DMS53 (cell line): ENCODE measurements at regions not wholly inside any gene's neighbourhood (a gene's known extent, or its start where the extent isn't known, plus 50 kb on each side); places are given as distances from the start of the nearest gene placed in this dataset.
A peak's percentile ranks its signal among the peaks of the same experiment; 100 is the strongest.
"Not testable (repeated sequence)": the region's sequence is repeated elsewhere in the genome, so short reads cannot be mapped to it uniquely, and the experiment has no call there.

Source experiments
- DNase-seq: peaks from one replicate; lab custom pipeline; 2025; lab: John Stamatoyannopoulos, UW

DNA sequence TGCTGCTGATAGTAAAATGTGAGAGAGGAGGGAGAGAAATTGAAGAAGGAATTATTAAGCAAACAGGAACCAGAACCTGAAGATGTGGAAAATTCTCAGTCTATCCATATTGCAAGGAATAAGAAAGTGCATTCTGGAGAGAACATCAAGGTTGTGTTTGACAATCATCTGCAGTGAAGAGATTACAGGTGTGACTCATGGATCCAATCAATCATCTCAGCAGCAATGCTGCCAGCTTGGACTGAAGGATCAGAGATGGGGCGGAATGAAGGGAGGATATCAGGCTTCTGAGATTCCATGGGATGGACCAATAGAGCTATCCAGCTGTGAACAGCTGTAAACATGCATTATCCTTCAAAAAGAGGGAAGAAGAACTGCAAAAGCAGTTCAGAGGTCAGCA, 247.3 kb downstream of the LPIN1 start:
- DNase-seq: no peak

DNA sequence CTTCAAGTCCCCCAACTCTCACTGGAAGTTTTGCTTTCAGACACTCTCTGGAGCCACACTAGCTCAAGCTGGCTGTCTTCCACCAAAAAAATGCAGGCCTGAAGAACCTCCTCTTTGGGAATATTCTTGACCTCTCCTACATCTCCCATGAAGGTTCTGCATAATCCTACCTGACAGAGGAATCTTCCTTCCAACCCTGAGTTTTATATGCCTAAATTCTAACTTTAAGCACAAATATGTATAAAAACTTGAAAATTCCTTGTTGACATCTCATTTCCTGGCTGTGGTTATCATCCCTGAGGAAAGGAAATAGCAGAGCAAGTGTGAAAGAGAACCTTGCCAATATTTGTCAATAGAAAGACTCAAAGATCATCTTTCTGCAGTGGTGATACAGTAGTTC, 249.0 kb downstream of the LPIN1 start:
- no peak for DNase-seq

- no peak for DNase-seq
Observed at GRCh38 chr2:11996618-11997017, 250.2 kb downstream of the LPIN1 start.

DNA sequence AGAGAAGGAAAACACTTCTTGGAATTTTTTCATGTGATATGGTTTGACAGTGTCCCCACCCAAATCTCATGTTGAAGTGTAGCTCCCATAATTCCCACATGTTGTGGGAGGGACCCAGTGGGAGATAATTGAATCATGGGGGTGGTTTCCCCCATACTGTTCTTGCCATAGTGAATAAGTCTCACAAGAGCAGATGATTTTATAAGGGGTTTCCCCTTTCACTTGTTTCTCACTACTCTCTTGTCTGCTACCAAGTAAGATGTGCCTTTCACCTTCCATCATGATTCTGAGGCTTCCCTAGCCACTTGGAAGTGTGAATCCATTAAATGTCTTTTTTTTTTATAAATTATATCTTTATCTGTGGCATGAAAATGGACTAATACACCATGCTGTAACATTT, 250.7 kb downstream of the LPIN1 start:
- no peak for DNase-seq

DNA sequence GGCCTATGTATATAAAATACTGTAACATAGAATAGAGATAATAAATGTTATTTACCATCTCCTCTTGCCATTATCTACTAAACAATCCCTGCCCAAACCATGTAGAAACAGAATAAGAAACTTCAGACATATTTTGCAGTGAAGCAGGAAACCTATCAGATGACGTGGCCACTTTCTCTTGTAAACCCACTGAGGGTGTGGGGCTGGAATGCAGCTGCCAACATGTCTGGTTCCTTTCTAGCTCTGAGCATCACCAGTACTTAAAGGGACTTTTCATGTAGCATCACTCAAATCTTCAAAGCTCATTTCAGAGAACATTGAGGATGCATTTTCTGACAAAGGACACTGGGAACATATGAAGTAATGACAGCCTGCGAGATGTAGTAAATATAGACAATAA, 251.8 kb downstream of the LPIN1 start:
- DNase-seq: no peak

GRCh38 chr2:11998626-11999378, 252.4 kb downstream of the LPIN1 start:
- no peak for DNase-seq

DNA sequence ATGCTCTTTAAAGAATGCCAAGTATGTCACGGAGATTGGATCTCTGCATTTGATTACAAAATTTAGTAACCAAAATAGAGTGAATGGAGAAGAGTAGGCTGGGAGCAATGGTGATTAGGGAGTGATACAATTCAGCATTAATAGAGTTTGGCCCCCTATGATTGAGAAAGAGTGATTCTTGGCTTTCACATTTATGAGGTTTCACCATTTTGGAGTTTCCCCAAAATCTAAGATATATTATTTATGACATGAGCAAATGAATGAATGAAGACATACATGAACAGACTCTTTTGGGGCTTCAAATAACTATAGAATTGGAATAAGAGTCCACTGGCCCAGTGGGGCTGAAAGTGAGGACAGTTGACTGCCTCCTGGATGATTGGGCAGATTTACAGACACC, 255.2 kb downstream of the LPIN1 start:
- DNase-seq: no peak

DNA sequence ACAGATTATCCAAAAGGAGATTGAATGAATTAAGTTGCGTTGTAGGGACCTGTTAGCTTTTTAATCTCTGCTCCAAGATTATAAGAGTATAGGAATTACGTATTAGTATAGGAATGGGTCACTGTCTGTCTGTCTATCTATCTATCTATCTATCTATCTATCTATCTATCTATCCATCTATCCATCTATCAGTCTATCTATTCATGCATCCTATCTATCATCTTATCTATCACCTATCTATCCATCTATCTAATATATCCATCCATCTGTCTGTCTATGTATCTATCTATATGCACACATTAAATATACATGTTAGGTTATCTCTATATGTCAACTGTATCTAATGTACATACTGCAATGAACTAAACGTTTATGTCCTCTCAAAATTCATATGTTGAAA, 255.8 kb downstream of the LPIN1 start:
- no peak for DNase-seq

GRCh38 chr2:12004713-12005112, 258.3 kb downstream of the LPIN1 start:
- DNase-seq: no peak

DNA sequence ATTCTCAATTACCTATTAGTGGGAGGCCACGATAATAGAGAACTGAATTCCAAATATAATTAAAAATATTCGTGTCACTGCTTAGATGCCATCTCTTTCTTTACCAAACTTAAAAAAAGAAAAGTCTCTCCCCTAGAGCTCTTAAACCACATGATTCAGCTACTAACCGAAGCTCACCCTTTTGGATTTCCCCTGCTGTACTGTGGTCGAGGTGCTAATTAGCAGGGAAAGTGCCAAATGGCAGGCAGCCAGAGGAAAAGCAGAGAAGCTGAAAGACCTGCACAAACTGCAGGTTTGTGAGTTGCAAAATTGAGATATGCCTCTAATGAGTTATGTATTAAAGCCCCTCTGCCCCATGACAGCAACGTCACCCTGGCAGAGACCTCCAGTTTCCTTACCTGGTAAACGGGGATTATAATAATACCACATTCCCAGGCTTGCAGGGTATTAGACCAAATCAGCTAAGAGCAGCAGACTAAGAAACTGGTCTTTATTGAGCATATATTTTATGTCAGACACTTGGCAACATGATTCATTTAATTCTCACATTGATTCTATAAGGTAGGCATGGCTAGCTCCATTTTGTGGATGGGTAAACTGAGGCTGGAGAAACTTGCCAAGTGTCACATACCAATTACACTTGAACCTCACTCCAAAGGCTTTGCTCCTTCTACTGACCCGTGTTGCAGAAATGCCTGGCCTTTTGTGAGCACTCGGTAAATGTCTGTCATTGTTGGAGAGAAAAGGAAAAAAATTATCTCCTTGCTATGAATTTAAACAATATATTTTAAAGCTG, 259.7 kb downstream of the LPIN1 start:
- DNase-seq: no peak

GRCh38 chr2:12006850-12007249, 260.4 kb downstream of the LPIN1 start:
- no peak for DNase-seq

- no peak for DNase-seq
Observed at GRCh38 chr2:12007282-12007681, 260.9 kb downstream of the LPIN1 start.

DNA sequence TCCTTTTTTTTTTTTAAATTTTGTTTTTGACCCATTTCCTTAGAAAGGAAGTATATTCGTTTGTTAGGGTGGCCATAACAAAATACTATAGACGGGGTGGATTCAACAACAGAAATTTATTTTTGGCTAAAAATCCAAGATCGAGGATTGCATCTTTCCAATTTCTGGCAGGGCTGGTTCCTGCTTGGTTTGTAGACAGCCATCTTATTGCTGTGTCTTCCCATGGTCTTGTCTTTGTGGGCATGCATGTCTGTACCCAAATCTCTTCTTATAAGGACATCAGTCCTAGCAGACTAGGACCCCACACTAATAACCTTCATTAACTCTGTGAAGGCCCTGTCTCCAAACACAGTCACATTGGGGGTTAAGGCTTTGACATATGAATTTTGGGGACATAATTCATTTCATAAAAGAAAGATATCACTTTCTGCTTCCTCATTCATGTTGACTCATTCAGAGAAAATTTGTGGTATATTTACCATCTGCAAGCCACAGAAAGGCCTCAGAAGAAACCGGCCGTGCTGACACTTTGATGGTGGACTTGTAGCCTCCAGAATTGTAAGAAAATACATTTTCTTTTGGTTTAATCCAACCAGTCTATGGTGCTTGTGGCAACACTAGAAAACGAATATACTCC, 262.1 kb downstream of the LPIN1 start:
- DNase-seq: peak; percentile 10

DNA sequence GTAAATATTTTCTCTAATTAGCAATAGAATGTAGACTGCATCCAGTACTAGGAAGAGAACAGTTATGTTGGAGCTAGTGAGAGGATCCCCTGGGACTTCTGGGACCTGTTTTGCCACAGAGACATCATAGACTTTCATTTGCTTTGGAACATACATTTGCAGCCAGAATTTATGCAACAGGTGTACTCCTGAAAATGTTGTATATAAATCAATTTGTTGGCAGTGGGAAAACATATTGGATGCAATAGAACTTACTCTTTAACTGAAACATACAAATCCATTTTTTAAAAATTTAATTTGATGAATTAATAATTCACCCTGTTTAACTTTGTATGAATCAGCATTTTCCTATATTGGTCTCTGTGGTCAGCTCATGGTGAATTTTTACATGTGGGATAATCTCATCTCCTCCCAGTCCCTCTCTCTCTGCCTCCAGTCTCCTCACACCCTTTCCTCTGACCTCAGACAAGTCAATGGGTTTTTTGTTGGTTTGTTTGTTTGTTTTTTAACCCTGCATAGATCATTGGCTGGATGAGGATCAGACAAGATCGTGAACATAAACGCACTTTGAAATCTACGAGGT, 263.0 kb downstream of the LPIN1 start:
- no peak for DNase-seq

GRCh38 chr2:12010059-12010458, 263.6 kb downstream of the LPIN1 start:
- DNase-seq: no peak

DNA sequence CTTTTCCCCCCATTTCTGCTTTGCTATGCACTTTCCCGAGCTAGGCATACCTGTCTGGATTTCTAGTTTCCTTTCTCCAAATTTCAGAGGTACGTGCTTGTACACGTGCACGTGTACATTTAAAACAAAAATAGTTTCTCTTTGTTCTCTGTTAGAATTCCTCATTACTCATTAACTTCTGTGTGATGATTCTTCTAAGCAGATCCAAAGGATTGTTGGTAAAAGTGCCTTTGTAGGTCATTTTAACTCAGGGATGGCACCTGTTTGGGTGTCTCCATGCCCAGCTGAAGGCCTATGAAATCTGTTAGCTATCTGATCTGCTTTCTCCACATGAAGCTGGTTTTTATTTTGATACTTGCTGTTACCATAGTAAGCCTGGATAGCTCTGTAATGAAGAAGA, 264.3 kb downstream of the LPIN1 start:
- DNase-seq: peak; percentile 6

DNA sequence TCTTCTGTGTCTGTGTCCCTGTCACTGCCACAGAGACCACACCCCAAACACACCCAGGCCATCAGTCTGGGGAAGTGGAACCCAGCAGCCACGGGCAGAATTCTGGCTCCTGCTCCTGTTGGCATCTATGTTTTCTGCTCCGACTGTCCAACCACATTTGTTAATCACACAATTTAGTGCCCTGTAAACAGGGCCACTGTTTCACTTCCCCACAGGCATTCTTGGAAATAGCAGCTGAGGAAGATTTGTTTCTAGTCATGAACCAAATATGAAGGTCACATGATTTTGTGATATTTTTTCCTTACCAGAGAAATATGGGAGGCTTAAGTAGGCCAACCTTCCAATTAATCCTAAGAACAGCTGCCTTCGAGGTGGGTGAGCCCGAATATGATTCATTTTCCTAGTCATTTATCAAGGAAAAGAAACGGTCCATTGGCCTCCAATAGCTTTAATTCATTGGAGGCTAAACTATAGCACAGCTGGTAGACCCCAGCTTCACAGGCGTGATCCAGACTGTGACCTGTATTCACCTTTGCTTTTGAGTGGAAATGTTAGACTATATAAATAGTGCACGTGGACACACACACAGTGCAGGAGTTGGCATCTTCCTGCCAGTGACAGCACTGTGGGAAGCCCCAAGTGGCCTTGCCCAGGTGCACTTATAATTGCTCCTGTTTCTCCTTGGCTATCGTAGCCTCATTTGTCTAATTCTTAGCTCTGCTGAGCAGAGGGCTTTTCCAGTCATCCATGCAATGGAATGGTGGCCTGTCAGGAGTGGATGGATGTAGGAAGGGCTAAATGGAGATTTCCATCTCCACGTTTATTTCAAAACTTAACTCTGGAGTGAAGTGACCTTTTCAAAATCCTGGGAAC, 267.9 kb downstream of the LPIN1 start:
- peak; percentile 20 for DNase-seq

DNA sequence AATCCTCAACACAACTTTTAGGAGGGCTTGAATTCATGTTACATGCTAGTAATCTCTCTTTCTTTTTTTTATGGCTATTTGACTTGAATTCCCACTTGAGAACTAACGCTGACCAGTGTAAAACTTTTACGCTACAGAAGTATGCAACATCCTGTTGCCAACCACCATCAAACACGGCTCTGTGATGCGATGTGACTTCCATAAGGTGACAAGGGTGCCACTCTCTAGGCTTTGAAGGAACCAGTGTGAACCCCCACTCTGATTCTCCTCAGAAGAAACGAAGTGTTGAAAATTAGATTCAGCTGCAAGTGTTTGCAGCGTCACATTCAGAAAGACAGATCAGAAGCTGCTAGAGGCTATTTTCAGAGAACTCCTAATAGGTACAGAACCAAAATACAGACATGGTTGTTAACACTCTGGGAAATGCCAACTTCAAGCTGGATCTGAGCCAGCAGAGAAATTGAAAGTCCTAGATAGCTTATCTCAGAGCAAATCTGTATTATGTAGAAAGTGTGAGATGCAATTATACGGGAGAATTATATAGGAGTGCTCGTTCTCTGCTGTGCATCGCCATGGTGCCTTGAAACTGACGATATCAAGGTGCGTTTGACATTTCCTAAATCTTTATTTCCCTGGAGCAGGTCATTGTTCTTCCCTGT, 271.2 kb downstream of the LPIN1 start:
- DNase-seq: no peak

DNA sequence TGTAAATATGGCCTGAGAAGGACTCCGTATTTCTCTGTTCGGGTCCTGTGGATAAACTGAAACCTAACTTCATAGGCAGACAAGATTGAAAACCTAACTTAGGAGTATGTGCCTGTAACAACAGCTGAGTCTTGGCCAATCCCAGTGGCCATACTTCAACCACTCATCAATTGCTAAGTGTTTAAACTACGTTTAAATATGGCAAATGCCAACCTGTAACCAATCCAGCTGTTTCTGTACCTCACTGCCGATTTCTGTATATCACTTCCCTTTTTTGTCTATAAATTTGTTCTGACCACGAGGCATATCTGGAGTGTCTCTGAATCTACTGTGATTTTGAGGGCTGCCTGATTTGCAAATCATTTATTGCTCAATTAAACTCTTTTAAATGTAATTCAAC, 272.3 kb downstream of the LPIN1 start:
- not testable (repeated sequence) for DNase-seq

DNA sequence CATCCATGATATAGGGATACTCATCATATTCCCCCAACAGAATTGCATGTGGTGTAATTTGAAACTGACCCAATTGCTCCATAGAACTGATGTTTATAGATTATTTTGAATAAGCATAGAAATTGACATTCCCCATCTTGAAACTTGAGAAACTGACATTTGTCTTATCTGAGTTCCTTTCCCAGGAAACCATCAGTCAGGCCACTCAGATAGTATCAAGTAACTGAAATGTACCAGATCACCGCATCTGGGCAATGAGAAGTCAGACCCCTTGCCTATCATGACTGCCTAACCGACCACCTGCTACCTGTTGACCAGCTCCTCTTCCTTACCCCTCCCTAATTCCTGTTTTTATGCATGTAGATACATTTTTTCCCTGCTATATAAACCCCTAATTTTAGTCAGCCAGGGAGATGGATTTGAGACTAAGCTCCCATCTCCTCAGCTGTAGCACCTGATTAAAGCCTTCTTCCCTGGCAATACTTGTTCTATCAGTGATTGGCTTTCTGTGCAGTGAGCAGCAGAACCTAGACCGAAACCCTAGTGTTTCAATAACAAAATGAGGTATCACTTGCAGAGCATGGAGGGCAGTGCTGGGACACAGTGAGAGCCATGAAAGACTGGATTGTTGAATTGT, 274.5 kb downstream of the LPIN1 start:
- DNase-seq: no peak
